Vagina (tissue), 2 donors: ENCODE measurements at regions not wholly inside any gene's neighbourhood (a gene's known extent, or its start where the extent isn't known, plus 50 kb on each side); places are given as distances from the start of the nearest gene placed in this dataset.
"Not testable (repeated sequence)": the region's sequence is repeated elsewhere in the genome, so short reads cannot be mapped to it uniquely, and the experiment has no call there.

Experiments
- DNase-seq, 2 donors: peaks; one replicate each; pipeline ENCODE4 v3.0.0-alpha.2; 2017; ENCODE audit errors: extremely low spot score in 2 of 2
- H3K27ac ChIP-seq: fragments of 200-600 bp; sonication (generic); one replicate; pipeline ENCODE4 v1.5.1; 2019
- H3K27me3 ChIP-seq: fragments of 200-600 bp; sonication (generic); one replicate; pipeline ENCODE4 v1.5.1; 2019
- H3K36me3 ChIP-seq, 2 donors: fragments of 200-600 bp; sonication (generic); one replicate each; pipeline ENCODE4 v1.5.1; 2017 to 2019
- H3K4me1 ChIP-seq: fragments of 200-600 bp; sonication (generic); one replicate; pipeline ENCODE4 v1.5.1; 2019
- H3K4me3 ChIP-seq, 2 donors: fragments of 200-600 bp; sonication (generic); 1 replicate in 1 of 2; 2 replicates in 1 of 2; pipeline ENCODE4 v1.5.1; 2016 to 2019
- H3K9me3 ChIP-seq: fragments of 200-600 bp; sonication (generic); one replicate; pipeline ENCODE4 v1.5.1; 2019
- POLR2A ChIP-seq, 2 donors: fragments of 450-650 bp; IDR thresholded peaks; one replicate each; pipeline ENCODE4 v1.6.1; 2017; ENCODE audit warnings: antibody characterized with exemption in 2 of 2, mild to moderate bottlenecking in 2 of 2, moderate library complexity in 2 of 2
- POLR2AphosphoS5 ChIP-seq, 2 donors: sonication (generic); formaldehyde crosslinking; IDR thresholded peaks; one replicate each; pipeline ENCODE4 v1.9.0; 2017; ENCODE audit warnings: antibody characterized with exemption in 2 of 2, mild to moderate bottlenecking in 2 of 2, low read depth in 1 of 2; ENCODE audit not compliant: insufficient read depth in 1 of 2
- intact Hi-C: fragments of 100-400 bp; cut with DNase I; formaldehyde crosslinking; loops from one replicate; pipeline ENCODE4 v1.15.1; 2023
- TF ChIP-seq, protein P1 (sequence below), 3 experiments: fragments of 450-650 bp in 2 of 3; fragments of 200-600 bp in 1 of 3; sonication (generic) in 1 of 3; IDR thresholded peaks; one replicate each; pipeline ENCODE4 v1.5.1; 2017 to 2019; ENCODE audit warnings: antibody characterized with exemption in 3 of 3, mild to moderate bottlenecking in 2 of 3, moderate library complexity in 2 of 3

DNA sequence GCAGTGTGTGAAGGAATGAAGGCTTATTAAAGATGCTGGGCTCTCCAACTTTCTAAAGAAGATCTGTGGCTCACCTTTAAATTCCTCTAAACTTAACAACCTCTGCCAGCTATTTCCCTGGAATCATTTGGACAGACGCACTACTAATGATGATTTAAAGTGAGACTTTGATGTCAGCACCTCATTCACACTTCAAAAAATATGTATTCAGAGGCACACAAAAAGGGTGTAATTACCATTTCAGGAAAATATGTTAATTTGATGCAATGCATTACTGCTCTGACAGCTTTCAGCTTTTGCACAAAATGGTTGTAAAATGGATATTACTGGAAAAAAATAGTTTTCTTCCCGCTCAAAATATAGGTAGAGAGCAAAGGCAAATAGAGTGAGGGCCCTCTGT is 423.9 kb upstream of the ASIC2 start:
- intact Hi-C loops: no loop called here
- Histone ChIP-seq H3K27ac (no peak overlapping the region), H3K27me3 (no peaks in the 10 kb centered on the region), H3K9me3 (no peaks in the 10 kb centered on the region), H3K4me1 (no peaks in the 10 kb centered on the region), H3K4me3 (no peak overlapping the region), H3K36me3 (no peaks in the 10 kb centered on the region)
- DNase-seq: no peak
- TF ChIP-seq, protein P1, sequence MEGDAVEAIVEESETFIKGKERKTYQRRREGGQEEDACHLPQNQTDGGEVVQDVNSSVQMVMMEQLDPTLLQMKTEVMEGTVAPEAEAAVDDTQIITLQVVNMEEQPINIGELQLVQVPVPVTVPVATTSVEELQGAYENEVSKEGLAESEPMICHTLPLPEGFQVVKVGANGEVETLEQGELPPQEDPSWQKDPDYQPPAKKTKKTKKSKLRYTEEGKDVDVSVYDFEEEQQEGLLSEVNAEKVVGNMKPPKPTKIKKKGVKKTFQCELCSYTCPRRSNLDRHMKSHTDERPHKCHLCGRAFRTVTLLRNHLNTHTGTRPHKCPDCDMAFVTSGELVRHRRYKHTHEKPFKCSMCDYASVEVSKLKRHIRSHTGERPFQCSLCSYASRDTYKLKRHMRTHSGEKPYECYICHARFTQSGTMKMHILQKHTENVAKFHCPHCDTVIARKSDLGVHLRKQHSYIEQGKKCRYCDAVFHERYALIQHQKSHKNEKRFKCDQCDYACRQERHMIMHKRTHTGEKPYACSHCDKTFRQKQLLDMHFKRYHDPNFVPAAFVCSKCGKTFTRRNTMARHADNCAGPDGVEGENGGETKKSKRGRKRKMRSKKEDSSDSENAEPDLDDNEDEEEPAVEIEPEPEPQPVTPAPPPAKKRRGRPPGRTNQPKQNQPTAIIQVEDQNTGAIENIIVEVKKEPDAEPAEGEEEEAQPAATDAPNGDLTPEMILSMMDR (IDR thresholded peaks at IDR 0.05): no peak
- TF ChIP-seq POLR2AphosphoS5 (IDR thresholded peaks at IDR 0.05; ENCODE audit: insufficient read depth in 1 of 2, low read depth in 1 of 2): no peak
- TF ChIP-seq POLR2A (IDR thresholded peaks at IDR 0.05): no peak

DNA sequence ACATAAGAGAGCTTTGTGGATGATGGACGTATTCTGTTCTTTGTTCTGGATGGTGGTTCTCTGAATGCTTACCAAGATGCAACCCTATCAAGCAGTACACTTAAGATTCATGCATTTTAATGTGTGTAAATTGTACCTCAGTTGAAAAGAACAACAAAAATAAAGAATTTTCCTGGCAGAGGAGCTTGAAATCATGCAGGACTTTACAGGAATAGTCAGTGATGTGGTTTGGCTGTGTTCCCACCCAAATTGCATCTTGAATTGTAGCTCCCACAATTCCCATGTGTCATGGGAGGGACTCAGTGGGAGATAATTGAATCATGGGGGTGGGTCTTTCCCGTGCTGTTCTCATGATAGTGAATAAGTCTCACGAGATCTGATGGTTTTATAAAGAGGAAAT is 430.6 kb upstream of the ASIC2 start:
- H3K36me3 ChIP-seq, H3K4me1 ChIP-seq, intact Hi-C loops, H3K9me3 ChIP-seq, DNase-seq, H3K27me3 ChIP-seq, H3K4me3 ChIP-seq, H3K27ac ChIP-seq: not testable (repeated sequence)

DNA sequence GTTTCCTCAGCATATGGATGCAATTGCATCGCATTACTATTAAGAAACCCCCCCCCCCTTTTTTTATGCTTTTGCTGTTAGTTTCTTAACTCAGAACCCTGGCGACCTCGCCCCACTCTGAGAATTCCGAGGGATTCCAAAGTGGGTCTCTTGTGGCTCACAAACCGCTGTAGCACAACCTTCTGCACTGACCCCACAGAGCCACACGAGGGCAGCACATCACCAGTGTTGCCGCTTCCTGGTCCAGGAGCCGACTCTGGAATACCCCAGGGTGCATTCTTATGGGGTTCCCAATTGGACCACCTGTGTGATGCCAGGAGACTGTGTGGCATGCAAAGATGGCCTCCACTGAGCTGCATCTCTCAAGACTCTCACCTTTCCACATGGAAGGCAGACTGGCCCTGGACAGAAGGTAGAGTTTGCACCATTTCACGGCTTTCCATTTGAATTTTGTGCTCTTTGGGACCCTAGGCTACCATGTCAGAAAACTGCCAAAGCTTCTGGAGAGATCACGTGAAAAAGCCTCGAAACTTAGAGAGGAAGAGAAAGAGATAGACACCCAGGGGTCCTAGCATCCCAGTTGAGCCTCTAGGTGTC is 432.7 kb upstream of the ASIC2 start:
- no peak for DNase-seq

DNA sequence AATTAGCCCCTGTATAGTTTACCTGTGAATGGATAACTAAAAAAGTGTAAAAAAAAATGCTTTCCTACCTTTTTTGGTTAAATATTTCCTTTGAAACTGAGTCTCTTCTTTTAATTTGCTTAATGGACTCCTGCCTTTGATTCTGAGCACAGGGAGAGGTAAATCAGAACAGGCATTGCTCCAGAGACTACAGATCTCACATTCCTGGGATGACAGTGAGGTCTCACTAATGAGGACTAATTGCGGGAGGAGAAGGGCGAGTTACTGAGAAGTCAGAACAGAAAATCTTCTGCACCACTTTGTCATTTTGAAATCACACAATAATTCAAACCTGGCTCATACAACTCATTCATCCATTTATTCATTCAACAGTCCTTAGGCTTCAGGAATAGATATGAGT is 437.0 kb upstream of the ASIC2 start:
- Histone ChIP-seq H3K27me3 (no peaks in the 10 kb centered on the region), H3K4me1 (no peaks in the 10 kb centered on the region), H3K9me3 (no peaks in the 10 kb centered on the region), H3K36me3 (no peaks in the 10 kb centered on the region), H3K27ac (no peak overlapping the region), H3K4me3 (no peak overlapping the region)
- no peak for TF ChIP-seq POLR2A (IDR thresholded peaks at IDR 0.05)
- TF ChIP-seq, protein P1 (IDR thresholded peaks at IDR 0.05): no peak
- no peak for DNase-seq
- intact Hi-C loops: no loop called here

More for the DNA sequence above, 432.7 kb upstream of the ASIC2 start:
- Histone ChIP-seq H3K27me3 (no peaks in the 10 kb centered on the region), H3K36me3 (no peaks in the 10 kb centered on the region), H3K27ac (no peak overlapping the region), H3K4me3 (no peak overlapping the region), H3K4me1 (no peaks in the 10 kb centered on the region), H3K9me3 (no peaks in the 10 kb centered on the region)
- TF ChIP-seq, protein P1 (IDR thresholded peaks at IDR 0.05): peak in 2 of 3 experiments; percentile 7 to 19
- no peak for TF ChIP-seq POLR2A (IDR thresholded peaks at IDR 0.05)
- intact Hi-C loops: no loop called here

DNA sequence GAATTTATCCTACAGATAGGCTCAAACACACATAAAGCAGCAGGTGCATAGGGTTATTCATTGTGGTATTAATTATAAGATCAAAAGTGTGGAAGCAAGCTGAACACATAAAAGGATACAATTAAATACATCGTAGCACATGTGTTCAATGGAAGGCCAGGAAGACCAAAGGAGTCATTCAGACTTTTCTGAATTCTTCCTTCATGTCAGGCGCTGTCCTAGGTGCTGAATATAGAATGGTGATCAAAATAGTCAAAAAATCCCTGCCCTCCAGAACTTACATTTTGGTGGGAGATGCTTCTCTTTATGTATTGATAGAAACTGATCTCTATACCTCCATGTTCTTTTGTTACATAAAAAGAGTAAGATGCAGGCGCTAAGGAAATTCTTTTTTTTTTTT is 439.0 kb upstream of the ASIC2 start:
- H3K4me1 ChIP-seq: no peaks in the 10 kb centered on the region
- no peak for DNase-seq
- intact Hi-C loops: no loop called here
- TF ChIP-seq POLR2A (IDR thresholded peaks at IDR 0.05) (no peak), POLR2AphosphoS5 (IDR thresholded peaks at IDR 0.05; ENCODE audit: insufficient read depth in 1 of 2, low read depth in 1 of 2) (no peak)
- TF ChIP-seq, protein P1 (IDR thresholded peaks at IDR 0.05): no peak
- no peak overlapping the region for H3K4me3 ChIP-seq
- no peaks in the 10 kb centered on the region for H3K36me3 ChIP-seq
- no peak overlapping the region for H3K27ac ChIP-seq
- no peaks in the 10 kb centered on the region for H3K9me3 ChIP-seq
- no peaks in the 10 kb centered on the region for H3K27me3 ChIP-seq

DNA sequence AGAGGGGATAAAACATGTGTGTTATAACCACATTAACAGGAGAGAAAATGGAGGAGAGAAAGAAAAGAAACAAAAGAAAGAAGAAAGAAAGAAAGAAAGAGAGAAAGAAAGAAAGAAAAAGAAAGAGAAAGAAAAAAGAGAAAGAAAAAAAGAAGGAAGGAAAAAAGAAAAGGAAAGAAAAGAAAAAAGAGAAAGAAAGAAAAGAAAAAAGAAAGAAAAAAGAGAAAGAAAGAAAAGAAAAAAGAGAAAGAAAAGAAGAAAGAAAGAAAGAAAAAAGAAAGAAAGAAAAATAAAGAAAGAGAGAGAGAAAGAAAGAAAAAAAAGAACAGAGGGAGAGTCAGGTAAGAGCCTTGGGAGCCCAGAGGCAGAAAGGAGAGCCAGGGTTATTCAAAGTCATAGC is 446.6 kb upstream of the ASIC2 start:
- Histone ChIP-seq H3K27me3 (no peaks in the 10 kb centered on the region), H3K36me3 (no peaks in the 10 kb centered on the region), H3K27ac (no peak overlapping the region), H3K9me3 (no peaks in the 10 kb centered on the region), H3K4me3 (no peak overlapping the region), H3K4me1 (no peaks in the 10 kb centered on the region)
- TF ChIP-seq POLR2A (IDR thresholded peaks at IDR 0.05) (no peak), POLR2AphosphoS5 (IDR thresholded peaks at IDR 0.05; ENCODE audit: insufficient read depth in 1 of 2, low read depth in 1 of 2) (no peak)
- TF ChIP-seq, protein P1 (IDR thresholded peaks at IDR 0.05): no peak
- intact Hi-C loops: no loop called here
- DNase-seq: no peak
